IPS-18c (cell line): ENCODE measurements at regions not wholly inside any gene's neighbourhood (a gene's known extent, or its start where the extent isn't known, plus 50 kb on each side); places are given as distances from the start of the nearest gene placed in this dataset.
"Not testable (repeated sequence)": the region's sequence is repeated elsewhere in the genome, so short reads cannot be mapped to it uniquely, and the experiment has no call there.

Experiments used
- H3K4me3 ChIP-seq: 2 replicates; pipeline ENCODE4 v1.7.0; 2013; ENCODE audit warnings: low read depth, mild to moderate bottlenecking, low read length, moderate library complexity; ENCODE audit not compliant: insufficient read depth
- H3K9me3 ChIP-seq: one replicate; pipeline ENCODE4 v1.6.1; 2013; ENCODE audit warnings: mild to moderate bottlenecking, low read length, moderate library complexity; ENCODE audit not compliant: control insufficient read depth, insufficient read depth

GRCh38 chr14:97055355-97055754 lies 258.2 kb downstream of the VRK1 start:
- H3K9me3 ChIP-seq = no peaks in the 10 kb centered on the region
- no peak overlapping the region for H3K4me3 ChIP-seq

GRCh38 chr14:97056086-97056485 lies 258.9 kb downstream of the VRK1 start:
- Histone ChIP-seq H3K9me3 (no peaks in the 10 kb centered on the region), H3K4me3 (no peak overlapping the region)

DNA sequence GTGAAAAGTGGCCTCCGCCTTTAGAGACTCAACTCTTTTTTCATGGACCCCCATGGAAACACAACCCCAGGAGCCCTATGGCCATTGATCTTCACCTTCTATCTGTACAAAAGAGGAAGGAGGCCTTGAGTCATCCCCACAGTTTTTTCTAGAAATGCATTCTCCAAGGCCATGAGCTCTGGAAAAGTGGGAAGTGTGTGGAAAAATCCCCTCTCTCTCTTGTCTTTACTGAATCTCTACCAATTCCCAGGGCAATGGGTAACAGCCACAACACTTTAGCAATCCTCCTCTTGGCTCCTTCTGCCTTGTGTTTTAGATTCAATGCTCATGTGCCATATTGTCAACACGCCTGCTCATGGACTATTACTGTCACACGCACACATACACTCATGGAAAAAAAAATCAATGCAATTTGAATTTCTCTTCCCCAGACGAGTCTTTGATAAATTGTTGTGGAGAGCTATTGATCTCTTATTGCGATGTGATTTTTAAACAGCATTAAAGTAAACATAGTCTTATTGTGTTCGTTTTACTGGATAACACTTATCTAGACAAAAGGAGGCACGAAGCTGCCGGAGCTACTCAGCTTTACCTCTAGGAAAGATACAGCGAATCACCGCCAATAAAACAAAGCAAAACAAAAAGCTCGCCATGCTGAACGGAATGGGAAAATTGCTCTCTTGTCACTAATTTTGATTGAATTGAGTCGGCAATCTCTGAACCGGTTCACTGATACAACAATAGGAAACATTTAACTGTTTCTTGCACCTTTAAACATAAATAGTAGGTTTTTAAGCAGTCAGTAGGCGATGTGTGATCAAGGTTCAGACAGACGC lies 260.3 kb downstream of the VRK1 start:
- H3K9me3 ChIP-seq = no peaks in the 10 kb centered on the region
- no peak overlapping the region for H3K4me3 ChIP-seq

DNA sequence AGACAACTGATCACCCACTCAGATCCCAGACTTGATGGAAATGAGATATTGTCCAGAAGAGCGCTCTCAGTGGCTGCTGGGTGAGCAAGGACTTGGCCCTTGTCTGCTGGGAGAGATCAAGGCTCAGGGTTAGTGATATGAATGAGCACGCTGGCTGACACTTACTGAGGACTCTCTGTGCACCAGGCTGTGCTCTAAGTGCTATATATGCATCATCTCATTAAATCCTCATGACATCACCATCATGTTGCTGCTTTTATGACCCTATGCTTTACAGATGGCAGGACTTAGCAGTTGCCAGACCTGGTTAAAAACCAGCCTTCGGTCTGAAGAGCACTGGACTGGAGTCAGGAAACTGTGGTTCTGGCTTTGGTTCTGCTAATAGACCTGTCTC lies 260.9 kb downstream of the VRK1 start:
- no peaks in the 10 kb centered on the region for H3K9me3 ChIP-seq
- H3K4me3 ChIP-seq = no peak overlapping the region

DNA sequence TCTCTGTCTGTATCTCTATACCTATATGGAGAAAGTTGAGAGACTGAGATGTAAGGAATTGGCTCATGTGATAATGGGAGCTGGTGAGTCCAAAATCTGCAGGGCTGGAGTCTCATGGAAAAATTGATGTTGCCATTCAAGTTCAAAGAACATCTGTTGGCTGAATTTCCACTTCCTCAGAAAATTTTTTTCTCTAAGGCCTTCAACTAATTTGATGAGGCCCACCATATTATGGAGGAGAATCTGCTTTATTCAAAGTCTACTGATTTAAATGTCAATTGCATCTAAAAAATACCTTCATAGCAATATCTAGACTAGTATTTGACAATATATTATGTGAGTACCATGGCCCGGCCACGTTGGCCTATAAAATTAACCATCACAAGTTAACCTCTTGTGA lies 261.4 kb downstream of the VRK1 start:
- Histone ChIP-seq H3K9me3 (no peaks in the 10 kb centered on the region), H3K4me3 (no peak overlapping the region)

DNA sequence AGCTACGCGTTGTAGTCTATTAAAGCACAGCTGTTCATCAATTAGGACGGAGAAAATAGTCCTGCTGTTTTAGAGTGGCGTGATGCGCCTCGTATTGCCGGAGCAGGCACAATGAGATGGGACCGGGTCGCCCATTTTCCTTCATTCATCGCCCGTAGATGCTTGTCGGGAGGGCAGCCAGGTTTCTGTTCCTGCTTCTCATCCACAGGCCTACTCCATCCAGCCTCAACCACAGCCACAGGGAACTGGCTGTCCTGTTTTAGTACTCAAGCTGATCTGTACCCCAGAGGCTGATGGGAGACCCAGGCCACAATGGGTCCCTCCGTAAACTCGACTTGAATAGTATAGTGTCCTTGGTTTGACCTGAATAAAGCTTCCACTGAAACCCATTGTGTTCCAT lies 264.0 kb downstream of the VRK1 start:
- H3K9me3 ChIP-seq = no peaks in the 10 kb centered on the region

DNA sequence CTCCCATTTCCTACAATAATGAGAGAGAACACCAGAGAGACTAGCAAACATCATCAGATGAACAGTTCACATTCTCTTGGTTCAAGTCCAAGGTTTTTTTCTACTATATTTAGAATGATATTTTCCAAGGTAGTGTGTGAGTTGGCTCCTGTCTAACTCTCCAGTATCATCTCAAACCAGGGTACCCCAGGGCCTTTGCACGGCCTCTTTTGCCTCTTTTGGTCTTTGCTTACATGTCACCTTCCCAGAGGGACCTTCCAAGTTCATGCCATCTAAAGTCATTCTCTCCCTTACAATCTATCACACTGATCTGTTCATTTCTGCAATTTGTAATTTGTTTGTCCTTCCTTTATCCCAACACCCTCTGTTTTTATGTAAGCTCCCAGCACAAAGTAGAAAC lies 264.5 kb downstream of the VRK1 start:
- no peak overlapping the region for H3K4me3 ChIP-seq
- no peaks in the 10 kb centered on the region for H3K9me3 ChIP-seq

More for the DNA sequence above, 264.0 kb downstream of the VRK1 start:
- no peak overlapping the region for H3K4me3 ChIP-seq

DNA sequence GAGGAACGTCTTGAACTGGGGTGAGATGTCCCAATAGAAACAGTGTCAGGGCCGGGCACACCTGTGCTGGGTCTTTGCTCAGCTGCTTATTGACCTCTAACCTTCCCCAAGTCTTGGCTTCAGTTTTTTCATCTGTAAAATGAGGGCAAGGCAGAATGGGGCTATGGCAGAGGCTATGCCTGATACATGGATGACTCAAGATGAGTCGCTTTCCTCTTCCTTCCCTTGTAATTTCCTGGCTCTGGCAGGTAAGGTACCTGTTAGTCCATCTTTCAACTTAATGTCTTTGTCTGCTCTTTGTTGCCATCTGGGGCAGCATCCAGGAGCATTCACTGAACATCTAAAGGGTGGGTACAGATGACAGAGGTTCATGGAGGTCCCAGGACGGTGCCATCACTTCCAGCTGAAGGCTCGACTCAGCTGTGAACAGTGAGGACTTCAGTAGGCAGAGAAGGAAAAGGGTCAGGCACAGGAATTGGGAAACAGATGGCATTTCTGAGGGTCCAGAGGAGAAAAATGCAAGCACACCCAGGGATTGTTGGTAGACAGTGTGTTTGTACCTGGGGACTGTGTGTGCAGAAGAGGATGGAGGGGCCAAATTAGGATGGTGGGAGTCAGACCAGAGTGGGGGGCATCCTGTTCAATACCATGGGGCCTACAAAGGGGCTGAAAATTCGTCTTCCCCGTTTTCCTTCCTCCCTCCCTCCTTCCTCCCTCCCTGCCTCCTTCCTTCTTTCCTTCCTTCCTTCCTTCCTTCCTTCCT lies 268.3 kb downstream of the VRK1 start:
- Histone ChIP-seq H3K4me3 (no peak overlapping the region), H3K9me3 (no peaks in the 10 kb centered on the region)

- no peak overlapping the region for H3K4me3 ChIP-seq
These were observed 269.1 kb downstream of the VRK1 start for GRCh38 chr14:97066068-97066899.

DNA sequence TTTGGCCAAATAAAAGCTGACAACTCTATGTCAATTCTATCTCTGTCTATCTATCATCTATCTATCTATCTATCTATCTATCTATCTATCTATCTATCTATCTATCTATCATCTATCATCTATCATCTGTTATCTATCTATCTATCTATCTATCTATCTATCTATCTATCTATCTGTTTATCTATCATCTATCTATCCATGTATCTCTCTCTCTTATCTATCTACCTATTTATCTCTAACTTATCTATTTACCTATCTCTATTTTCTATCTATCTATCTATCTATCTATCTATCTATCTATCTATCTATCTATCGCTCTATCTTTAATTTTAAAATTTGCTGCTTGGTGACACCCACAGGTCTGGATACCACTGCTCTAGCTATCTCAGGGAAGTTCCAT lies 271.1 kb downstream of the VRK1 start:
- not testable (repeated sequence) for H3K4me3 ChIP-seq, H3K9me3 ChIP-seq

More at GRCh38 chr14:97066068-97066899, 269.1 kb downstream of the VRK1 start:
- H3K9me3 ChIP-seq = no peaks in the 10 kb centered on the region

- Histone ChIP-seq H3K4me3 (no peak overlapping the region), H3K9me3 (no peaks in the 10 kb centered on the region)
These were observed 273.1 kb downstream of the VRK1 start for GRCh38 chr14:97070259-97070658.

DNA sequence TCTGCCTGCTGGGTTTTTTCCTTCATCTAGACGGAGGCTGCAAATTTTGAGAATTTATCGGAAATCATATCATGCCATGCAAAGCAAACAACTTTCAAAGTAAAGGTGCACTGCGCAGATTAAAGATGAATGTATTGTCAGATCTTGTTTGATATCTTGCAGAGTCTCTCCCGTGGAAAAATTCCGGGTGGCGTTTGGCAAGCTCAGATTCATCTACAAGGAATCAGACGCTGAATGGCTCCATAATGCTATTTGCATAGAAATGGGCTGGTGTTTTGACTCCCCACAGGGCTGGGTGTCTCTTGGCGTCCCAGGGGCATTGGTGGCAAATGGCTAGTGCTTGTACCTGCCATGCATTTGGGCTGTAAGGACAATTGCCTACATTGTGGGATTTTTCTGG lies 274.0 kb downstream of the VRK1 start:
- Histone ChIP-seq H3K9me3 (no peaks in the 10 kb centered on the region), H3K4me3 (no peak overlapping the region)

DNA sequence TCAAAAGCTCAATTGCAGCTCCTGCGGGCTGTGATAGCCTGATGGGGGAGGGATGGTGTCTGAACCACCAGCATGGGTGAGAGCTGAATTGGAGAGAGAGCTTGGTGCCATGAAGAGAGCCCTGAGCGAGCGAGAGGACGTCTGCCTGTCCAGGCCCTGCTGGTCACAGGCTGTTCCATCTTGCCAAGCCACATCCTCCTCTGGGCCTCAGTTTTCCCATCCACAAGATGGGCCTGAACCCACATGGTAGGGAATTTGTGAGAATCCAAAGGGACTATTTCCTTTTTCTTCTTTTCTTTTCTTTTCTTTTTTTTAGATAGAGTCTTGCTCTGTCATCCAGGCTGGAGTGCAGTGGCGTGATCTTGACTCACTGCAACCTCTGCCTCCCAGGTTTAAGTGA lies 276.4 kb downstream of the VRK1 start:
- no peaks in the 10 kb centered on the region for H3K9me3 ChIP-seq
- no peak overlapping the region for H3K4me3 ChIP-seq

- H3K9me3 ChIP-seq = no peaks in the 10 kb centered on the region
- no peak overlapping the region for H3K4me3 ChIP-seq
These were observed 277.3 kb downstream of the VRK1 start for GRCh38 chr14:97074456-97074855.

GRCh38 chr14:97074856-97075255 lies 277.7 kb downstream of the VRK1 start:
- no peaks in the 10 kb centered on the region for H3K9me3 ChIP-seq
- no peak overlapping the region for H3K4me3 ChIP-seq

DNA sequence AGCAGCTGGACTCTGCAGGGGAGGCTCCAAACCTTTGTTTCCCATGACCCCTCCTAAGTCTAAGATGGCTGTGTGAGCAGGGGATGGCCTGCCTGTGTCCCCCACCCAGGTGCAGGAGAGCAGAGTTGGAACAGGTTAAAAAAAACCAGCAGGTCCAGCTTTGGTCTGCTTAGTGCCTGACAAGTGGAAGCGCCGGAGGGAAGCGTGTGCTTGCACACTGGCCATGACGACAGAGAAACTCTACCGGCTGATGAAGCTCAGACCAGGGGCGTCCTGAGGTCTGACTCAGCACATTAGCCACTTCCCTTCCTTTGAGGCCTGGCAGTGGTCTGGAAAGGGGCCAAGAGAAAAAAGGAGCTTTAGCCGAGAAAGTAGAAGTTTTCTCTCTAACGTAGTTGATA lies 280.1 kb downstream of the VRK1 start:
- no peaks in the 10 kb centered on the region for H3K9me3 ChIP-seq
- no peak overlapping the region for H3K4me3 ChIP-seq

DNA sequence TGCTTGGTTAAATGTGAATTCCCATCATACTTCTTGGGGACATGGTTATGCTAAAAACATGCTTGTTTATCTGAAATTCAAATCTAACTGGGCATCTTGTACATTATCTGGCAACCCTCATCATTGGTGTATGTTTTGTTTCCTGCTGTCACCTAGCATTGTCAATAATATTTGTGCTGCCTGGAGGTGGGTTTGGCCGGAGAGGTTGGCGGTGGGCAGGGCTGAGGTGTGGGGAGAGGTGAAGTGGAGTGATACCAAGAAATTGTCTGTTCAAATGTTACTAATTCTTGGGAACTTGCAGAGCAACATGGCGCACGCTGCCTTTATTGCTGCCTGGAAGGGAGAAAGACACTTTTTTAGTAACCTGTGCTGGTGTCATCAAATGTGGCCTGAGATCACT lies 280.5 kb downstream of the VRK1 start:
- Histone ChIP-seq H3K9me3 (no peaks in the 10 kb centered on the region), H3K4me3 (no peak overlapping the region)

DNA sequence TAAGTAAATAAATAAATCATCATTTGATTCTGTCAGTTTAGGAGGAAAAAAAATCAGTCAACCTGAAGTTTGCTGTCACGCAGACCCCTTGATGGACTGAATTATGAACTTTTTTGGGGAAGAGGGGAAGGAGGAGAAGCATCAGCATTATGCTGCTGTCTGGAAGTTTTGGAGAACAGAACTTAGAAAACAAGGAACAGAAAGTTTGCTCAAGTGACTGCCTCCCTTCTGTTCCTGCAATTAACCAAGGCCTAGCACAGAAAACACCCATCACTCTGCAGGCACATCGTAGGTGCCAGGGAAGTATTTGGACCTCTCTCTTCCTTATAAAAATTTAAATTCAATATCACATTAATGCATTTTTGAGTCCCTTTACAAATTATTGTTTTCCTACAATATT lies 283.8 kb downstream of the VRK1 start:
- no peaks in the 10 kb centered on the region for H3K9me3 ChIP-seq
- no peak overlapping the region for H3K4me3 ChIP-seq
